Stimulated activated CD4-positive, alpha-beta T cell treated with anti-CD3 and anti-CD28 coated beads, TNF-alpha, amount 100 ng/mL, for 4 hours (primary cell): ENCODE measurements at regions not wholly inside any gene's neighbourhood (a gene's known extent, or its start where the extent isn't known, plus 50 kb on each side); places are given as distances from the start of the nearest gene placed in this dataset.
A peak's percentile ranks its signal among the peaks of the same experiment; 100 is the strongest.
"Not testable (repeated sequence)": the region's sequence is repeated elsewhere in the genome, so short reads cannot be mapped to it uniquely, and the experiment has no call there.

Experiments
- DNase-seq, 3 experiments: peaks; one replicate each; pipeline ENCODE4 v3.0.0-alpha.2; 2020; ENCODE audit warnings: low read depth in 3 of 3

- DNase-seq, result no peak
Observed at GRCh38 chr17:68097161-68097805, 61.7 kb downstream of the KPNA2 start.

- not testable (repeated sequence) for DNase-seq
Observed at GRCh38 chr17:68099341-68099753, 63.8 kb downstream of the KPNA2 start.

GRCh38 chr17:68100000-68100641 lies 64.6 kb downstream of the KPNA2 start:
- DNase-seq, result no peak

- DNase-seq, result peak; percentile 38 to 52 (median 46)
Observed at GRCh38 chr17:68101075-68101986, 65.8 kb downstream of the KPNA2 start.

GRCh38 chr17:68101987-68102314 lies 66.4 kb downstream of the KPNA2 start:
- no peak for DNase-seq

- DNase-seq, result no peak
Observed at GRCh38 chr17:68102318-68102758, 66.8 kb downstream of the KPNA2 start.

- no peak for DNase-seq
Observed at GRCh38 chr17:68103148-68103547, 67.6 kb downstream of the KPNA2 start.

GRCh38 chr17:68106085-68106484 lies 70.5 kb downstream of the KPNA2 start:
- no peak for DNase-seq

GRCh38 chr17:68107373-68107772 lies 71.8 kb downstream of the KPNA2 start:
- DNase-seq, result no peak

- DNase-seq, result no peak
Observed at GRCh38 chr17:68108313-68109000, 72.9 kb downstream of the KPNA2 start.

- DNase-seq, result not testable (repeated sequence)
Observed at GRCh38 chr17:68109404-68109803, 73.9 kb downstream of the KPNA2 start.

- DNase-seq, result not testable (repeated sequence)
Observed at GRCh38 chr17:68116211-68116610, 80.7 kb downstream of the KPNA2 start.

GRCh38 chr17:68122587-68122986 lies 87.1 kb downstream of the KPNA2 start:
- no peak for DNase-seq

GRCh38 chr17:68125111-68125870 lies 89.8 kb downstream of the KPNA2 start:
- DNase-seq, result no peak

- DNase-seq, result no peak
Observed at GRCh38 chr17:68127914-68128313, 92.4 kb downstream of the KPNA2 start.

GRCh38 chr17:68131456-68131855 lies 95.9 kb downstream of the KPNA2 start:
- DNase-seq, result no peak

- DNase-seq, result no peak
Observed at GRCh38 chr17:68133346-68134045, 98.0 kb downstream of the KPNA2 start.

GRCh38 chr17:68134046-68134637 lies 98.6 kb downstream of the KPNA2 start:
- no peak for DNase-seq

GRCh38 chr17:68134731-68135130 lies 99.2 kb downstream of the KPNA2 start:
- no peak for DNase-seq
